ENCODE measurements at regions not wholly inside any gene's neighbourhood (a gene's known extent, or its start where the extent isn't known, plus 50 kb on each side); places are given as distances from the start of the nearest gene placed in this dataset.
"Not testable (repeated sequence)": the region's sequence is repeated elsewhere in the genome, so short reads cannot be mapped to it uniquely, and the experiment has no call there.

DNA sequence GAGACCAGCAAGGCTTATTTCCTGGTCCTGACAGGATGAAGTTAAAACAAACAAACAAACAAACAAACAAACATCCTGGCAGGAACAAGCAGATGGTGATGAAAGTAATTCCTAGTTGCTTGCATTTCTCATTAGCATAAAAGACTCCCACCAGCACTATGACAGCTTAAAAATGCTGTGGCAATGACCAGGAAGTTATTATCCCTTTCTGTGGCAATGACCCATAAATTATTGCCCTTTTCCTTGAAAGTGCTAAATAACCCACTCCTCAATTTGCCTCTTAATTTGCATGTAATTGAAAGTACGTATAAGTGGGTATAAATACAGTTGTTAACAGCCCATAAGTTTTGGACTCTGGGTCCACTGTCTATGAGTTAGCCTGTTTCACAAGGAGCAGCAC is 727.6 kb upstream of the NEGR1 start:
- TF ChIP-seq CTCF (IDR thresholded peaks at IDR 0.05; ENCODE audit: insufficient read depth, low read depth, low read length) = no peak
- DNase-seq (ENCODE audit: low read depth) = no peak
- no peak overlapping the region for H3K4me3 ChIP-seq (ENCODE audit: low read depth, low read length)

- DNase-seq (ENCODE audit: low read depth) = no peak
- TF ChIP-seq CTCF (IDR thresholded peaks at IDR 0.05; ENCODE audit: insufficient read depth, low read depth, low read length) = no peak
- no peak overlapping the region for H3K4me3 ChIP-seq (ENCODE audit: low read depth, low read length)
Measured at GRCh38 chr1:73009311-73009710, 727.0 kb upstream of the NEGR1 start.

GRCh38 chr1:72997624-72998023 is 715.3 kb upstream of the NEGR1 start:
- H3K4me3 ChIP-seq (ENCODE audit: low read depth, low read length) = no peak overlapping the region
- TF ChIP-seq CTCF (IDR thresholded peaks at IDR 0.05; ENCODE audit: insufficient read depth, low read depth, low read length) = no peak
- DNase-seq (ENCODE audit: low read depth) = no peak

GRCh38 chr1:72997041-72997440 is 714.7 kb upstream of the NEGR1 start:
- TF ChIP-seq CTCF (IDR thresholded peaks at IDR 0.05; ENCODE audit: insufficient read depth, low read depth, low read length) = no peak
- DNase-seq (ENCODE audit: low read depth) = no peak
- no peak overlapping the region for H3K4me3 ChIP-seq (ENCODE audit: low read depth, low read length)

DNA sequence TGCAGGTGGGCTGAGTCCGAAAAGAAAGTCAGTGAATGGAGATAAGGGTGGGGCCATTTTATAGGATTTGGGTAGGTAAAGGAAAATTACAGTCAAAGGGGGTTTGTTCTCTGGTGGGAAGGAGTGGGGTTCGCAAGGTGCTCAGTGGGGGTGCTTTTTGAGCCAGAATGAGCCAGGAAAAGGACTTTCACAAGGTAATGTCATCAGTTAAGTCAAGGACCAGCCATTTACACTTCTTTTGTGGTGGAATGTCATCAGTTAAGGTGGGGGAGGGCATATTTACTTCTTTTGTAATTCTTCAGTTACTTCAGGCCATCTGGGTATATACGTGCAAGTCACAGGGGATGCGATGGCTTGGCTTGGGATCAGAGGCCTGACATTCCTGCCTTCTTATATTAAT is 705.5 kb upstream of the NEGR1 start:
- H3K4me3 ChIP-seq (ENCODE audit: low read depth, low read length); DNase-seq (ENCODE audit: low read depth): not testable (repeated sequence)

GRCh38 chr1:72986591-72987290 is 704.4 kb upstream of the NEGR1 start:
- TF ChIP-seq CTCF (IDR thresholded peaks at IDR 0.05; ENCODE audit: insufficient read depth, low read depth, low read length) = no peak
- no peak overlapping the region for H3K4me3 ChIP-seq (ENCODE audit: low read depth, low read length)
- DNase-seq (ENCODE audit: low read depth) = no peak

GRCh38 chr1:72985024-72985423 is 702.7 kb upstream of the NEGR1 start:
- DNase-seq (ENCODE audit: low read depth); H3K4me3 ChIP-seq (ENCODE audit: low read depth, low read length): not testable (repeated sequence)

DNA sequence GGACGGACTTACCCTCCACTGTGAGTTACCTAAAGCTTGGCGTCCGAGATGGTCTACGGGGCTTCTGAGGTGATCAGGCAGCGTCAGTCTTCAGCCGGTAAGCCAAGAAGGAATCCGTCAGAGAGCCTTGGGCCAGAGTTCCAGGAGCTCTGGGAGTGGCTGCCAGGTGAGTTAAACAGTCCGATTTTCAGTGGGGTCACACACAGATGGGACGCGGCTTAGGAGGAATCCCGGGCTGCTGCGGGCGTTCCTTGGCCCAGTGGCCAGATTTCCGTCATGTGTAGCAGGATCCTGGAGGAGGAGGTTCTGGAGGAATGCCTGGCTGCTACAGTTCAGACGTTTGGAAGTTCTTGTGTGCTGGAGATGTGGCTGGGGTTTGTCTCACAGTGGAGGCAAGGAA is 700.7 kb upstream of the NEGR1 start:
- H3K4me3 ChIP-seq (ENCODE audit: low read depth, low read length) = not testable (repeated sequence)

More for the DNA sequence above, 700.7 kb upstream of the NEGR1 start:
- DNase-seq (ENCODE audit: low read depth) = not testable (repeated sequence)
